Activated naive CD8-positive, alpha-beta T cell treated with anti-CD3 and anti-CD28 coated beads, Interleukin-2, amount 50 U/mL, for 24 hours (primary cell): ENCODE measurements at regions not wholly inside any gene's neighbourhood (a gene's known extent, or its start where the extent isn't known, plus 50 kb on each side); places are given as distances from the start of the nearest gene placed in this dataset.
"Not testable (repeated sequence)": the region's sequence is repeated elsewhere in the genome, so short reads cannot be mapped to it uniquely, and the experiment has no call there.

Source experiments
- ATAC-seq: fragments of 150-1000 bp; cut with Tn5 transposase; one replicate; pipeline ENCODE4 v1.10.0; 2021
- DNase-seq: peaks from one replicate; pipeline ENCODE4 v3.0.0; 2021
- H3K27ac Mint-ChIP-seq: one replicate; pipeline ENCODE4 v1.8.0; 2021; ENCODE audit warnings: mild to moderate bottlenecking, mixed read lengths
- H3K27me3 Mint-ChIP-seq: one replicate; pipeline ENCODE4 v1.8.0; 2021; ENCODE audit warnings: mixed read lengths
- H3K36me3 Mint-ChIP-seq: one replicate; pipeline ENCODE4 v1.8.0; 2021; ENCODE audit warnings: low read depth, mixed read lengths
- H3K4me1 Mint-ChIP-seq: one replicate; pipeline ENCODE4 v1.8.0; 2021; ENCODE audit warnings: mixed read lengths
- H3K4me3 Mint-ChIP-seq: one replicate; pipeline ENCODE4 v1.8.0; 2021; ENCODE audit warnings: mild to moderate bottlenecking, moderate library complexity, mixed read lengths
- H3K9me3 Mint-ChIP-seq: one replicate; pipeline ENCODE4 v1.8.0; 2021; ENCODE audit warnings: mixed read lengths

GRCh38 chr4:10388146-10388545 is 69.1 kb downstream of the ZNF518B start:
- not testable (repeated sequence) for H3K4me3 Mint-ChIP-seq, H3K27me3 Mint-ChIP-seq, H3K27ac Mint-ChIP-seq, H3K4me1 Mint-ChIP-seq, DNase-seq, H3K9me3 Mint-ChIP-seq, H3K36me3 Mint-ChIP-seq, ATAC-seq

DNA sequence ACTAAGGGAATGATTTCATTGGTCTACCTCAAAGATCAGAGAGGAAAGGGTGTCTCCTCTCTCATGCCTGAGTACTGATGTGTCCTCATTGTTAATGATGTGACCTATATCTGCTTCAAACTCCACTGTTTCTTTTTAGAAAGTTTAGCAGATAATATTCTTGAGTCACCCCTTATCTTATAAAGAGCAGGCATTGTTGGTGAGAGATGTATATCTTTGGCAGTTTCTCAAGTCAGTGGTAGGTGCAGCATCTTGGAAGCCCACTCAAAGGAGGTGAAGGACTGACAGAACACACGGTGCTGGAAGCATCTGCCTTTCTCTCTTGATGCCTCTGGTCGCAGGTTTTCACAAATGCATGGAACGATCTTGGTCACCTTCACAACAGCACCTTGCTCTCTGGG is 71.2 kb downstream of the ZNF518B start:
- peaks cover 2% of the 10 kb centered on the region for H3K27me3 Mint-ChIP-seq
- no peaks in the 10 kb centered on the region for H3K36me3 Mint-ChIP-seq

GRCh38 chr4:10384974-10385373 is 72.3 kb downstream of the ZNF518B start:
- Mint-ChIP-seq H3K36me3 (no peaks in the 10 kb centered on the region), H3K9me3 (peaks cover 4% of the 10 kb centered on the region), H3K27me3 (no peaks in the 10 kb centered on the region), H3K27ac (no peak overlapping the region), H3K4me1 (no peaks in the 10 kb centered on the region), H3K4me3 (no peak overlapping the region)
- DNase-seq (no peak), ATAC-seq (no peak)

More for the DNA sequence above, 71.2 kb downstream of the ZNF518B start:
- H3K27ac Mint-ChIP-seq = no peak overlapping the region
- H3K9me3 Mint-ChIP-seq = peaks cover 4% of the 10 kb centered on the region
- no peak overlapping the region for H3K4me3 Mint-ChIP-seq
- ATAC-seq (no peak), DNase-seq (no peak)
- no peaks in the 10 kb centered on the region for H3K4me1 Mint-ChIP-seq

GRCh38 chr4:10383417-10383816 is 73.8 kb downstream of the ZNF518B start:
- no peaks in the 10 kb centered on the region for H3K36me3 Mint-ChIP-seq
- DNase-seq (no peak), ATAC-seq (no peak)
- H3K9me3 Mint-ChIP-seq = peaks cover 4% of the 10 kb centered on the region
- no peaks in the 10 kb centered on the region for H3K4me1 Mint-ChIP-seq
- H3K4me3 Mint-ChIP-seq = no peak overlapping the region
- no peaks in the 10 kb centered on the region for H3K27me3 Mint-ChIP-seq
- no peak overlapping the region for H3K27ac Mint-ChIP-seq

DNA sequence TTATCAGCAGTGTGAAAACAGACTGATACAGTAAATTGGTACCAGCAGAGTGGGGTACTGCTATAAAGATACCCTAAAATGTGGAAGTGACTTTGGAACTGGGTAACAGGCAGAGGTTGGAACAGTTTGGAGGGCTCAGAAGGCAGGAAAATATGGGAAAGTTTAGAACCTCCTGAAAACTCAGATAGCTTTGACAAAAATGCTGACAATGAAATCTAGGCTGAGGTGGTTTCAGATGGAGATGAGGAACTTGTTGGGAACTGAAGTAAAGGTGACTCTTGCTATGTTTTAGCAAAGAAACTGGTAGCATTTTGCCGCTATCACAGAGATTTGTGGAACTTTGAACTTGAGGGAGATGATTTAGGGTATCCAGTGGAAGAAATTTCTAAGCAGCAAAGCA is 75.1 kb downstream of the ZNF518B start:
- H3K27ac Mint-ChIP-seq, H3K36me3 Mint-ChIP-seq, H3K4me1 Mint-ChIP-seq, H3K4me3 Mint-ChIP-seq, H3K9me3 Mint-ChIP-seq, ATAC-seq, DNase-seq, H3K27me3 Mint-ChIP-seq: not testable (repeated sequence)

DNA sequence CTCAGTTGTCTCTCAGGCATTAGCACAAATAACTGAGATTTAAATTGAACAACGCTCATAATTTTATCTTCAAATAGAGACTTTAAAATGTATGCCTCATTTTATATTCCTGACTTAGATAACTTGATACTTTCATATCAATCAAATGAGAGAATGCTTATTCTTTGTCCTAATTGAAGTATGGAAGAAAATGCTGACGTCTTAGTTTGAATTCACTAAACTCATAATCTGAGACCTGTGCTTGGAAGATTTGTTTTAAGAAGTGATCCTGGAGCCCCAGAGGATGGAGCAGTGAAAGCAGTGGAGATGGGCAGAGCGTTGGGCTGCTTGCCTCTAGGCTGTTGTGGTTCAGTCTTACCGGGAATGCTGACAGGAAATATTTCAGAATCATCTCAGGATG is 76.1 kb downstream of the ZNF518B start:
- no peaks in the 10 kb centered on the region for H3K27me3 Mint-ChIP-seq
- H3K36me3 Mint-ChIP-seq = no peaks in the 10 kb centered on the region
- H3K27ac Mint-ChIP-seq = no peak overlapping the region
- H3K4me3 Mint-ChIP-seq = no peak overlapping the region
- DNase-seq (no peak), ATAC-seq (no peak)
- no peaks in the 10 kb centered on the region for H3K9me3 Mint-ChIP-seq
- no peaks in the 10 kb centered on the region for H3K4me1 Mint-ChIP-seq

DNA sequence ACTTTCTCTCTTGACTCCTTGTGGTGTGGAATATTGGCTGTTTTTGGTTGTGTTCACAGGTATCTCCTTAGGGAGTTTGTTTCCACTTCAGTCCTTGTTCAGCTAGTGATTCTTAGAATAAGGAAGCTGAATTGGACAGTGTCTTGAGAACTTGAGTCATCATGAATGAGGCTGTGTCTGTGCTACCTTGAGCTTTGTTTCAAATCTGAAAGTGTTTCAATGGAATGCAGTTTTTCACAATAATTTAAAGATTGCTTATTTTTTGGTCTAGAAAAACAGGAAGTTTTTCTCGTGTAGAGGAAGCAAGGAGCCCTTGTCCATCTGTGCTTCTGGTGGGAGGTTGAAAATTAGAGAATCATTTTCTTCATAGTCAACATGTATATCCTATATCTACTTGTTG is 76.5 kb downstream of the ZNF518B start:
- no peaks in the 10 kb centered on the region for H3K27me3 Mint-ChIP-seq

DNA sequence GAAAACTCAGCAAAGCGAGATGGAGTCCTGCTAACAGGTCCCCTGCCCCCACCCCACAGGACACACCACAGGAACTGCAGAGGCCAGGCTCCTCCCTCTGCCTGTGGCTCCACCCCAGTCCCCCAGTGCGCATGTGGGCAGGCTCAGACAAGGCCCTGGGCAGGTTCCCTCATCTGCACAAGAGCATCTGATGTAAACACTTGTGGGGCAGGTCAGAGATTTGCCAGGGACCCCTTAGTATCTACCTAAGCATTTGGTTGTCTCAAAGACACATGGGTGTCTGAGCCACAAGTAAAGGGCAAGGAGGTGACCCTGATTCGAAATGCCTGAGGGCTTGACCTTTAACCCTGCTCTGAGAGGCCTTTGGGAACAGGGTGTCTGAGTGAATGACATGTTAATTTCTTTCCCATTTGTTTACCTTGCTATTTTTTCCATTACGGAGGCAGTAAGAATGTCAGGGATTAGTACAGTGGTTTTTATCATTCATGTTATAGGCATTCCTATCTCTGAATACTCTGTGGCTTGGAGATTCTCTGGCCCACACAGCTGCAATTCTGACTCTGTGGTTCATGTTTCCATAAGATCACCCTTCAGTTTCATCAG is 85.3 kb downstream of the ZNF518B start:
- Mint-ChIP-seq H3K27me3 (no peaks in the 10 kb centered on the region), H3K27ac (no peak overlapping the region), H3K4me3 (no peak overlapping the region), H3K9me3 (no peaks in the 10 kb centered on the region), H3K4me1 (no peaks in the 10 kb centered on the region), H3K36me3 (no peaks in the 10 kb centered on the region)
- ATAC-seq (peak; percentile 46), DNase-seq (no peak)

More for the DNA sequence above, 76.5 kb downstream of the ZNF518B start:
- H3K9me3 Mint-ChIP-seq = no peaks in the 10 kb centered on the region
- H3K36me3 Mint-ChIP-seq = no peaks in the 10 kb centered on the region
- DNase-seq (no peak), ATAC-seq (no peak)
- H3K4me3 Mint-ChIP-seq = no peak overlapping the region
- no peaks in the 10 kb centered on the region for H3K4me1 Mint-ChIP-seq
- no peak overlapping the region for H3K27ac Mint-ChIP-seq

DNA sequence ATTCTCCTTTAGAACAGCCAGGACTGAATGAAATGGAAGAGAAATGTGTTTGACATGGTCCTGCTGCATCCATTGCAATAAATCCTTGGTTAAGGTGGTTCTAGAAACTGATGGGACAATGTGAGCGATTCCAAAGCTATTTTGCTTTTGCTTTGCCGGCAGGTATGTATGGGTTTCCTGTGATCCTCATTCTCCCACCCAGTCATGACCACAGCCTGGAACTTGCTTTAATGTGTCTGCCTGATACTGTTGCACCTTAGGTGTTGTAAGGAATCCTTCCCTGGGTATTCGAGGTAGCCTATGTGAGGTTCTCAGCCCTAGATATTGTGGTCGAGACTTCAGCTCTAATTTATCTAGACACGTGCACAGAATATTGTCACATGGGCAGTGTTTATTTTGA is 86.1 kb downstream of the ZNF518B start:
- ATAC-seq (no peak), DNase-seq (no peak)
- no peak overlapping the region for H3K4me3 Mint-ChIP-seq
- no peaks in the 10 kb centered on the region for H3K4me1 Mint-ChIP-seq
- no peaks in the 10 kb centered on the region for H3K36me3 Mint-ChIP-seq
- H3K27me3 Mint-ChIP-seq = no peaks in the 10 kb centered on the region
- no peaks in the 10 kb centered on the region for H3K9me3 Mint-ChIP-seq
- no peak overlapping the region for H3K27ac Mint-ChIP-seq

- DNase-seq (no peak), ATAC-seq (no peak)
- no peak overlapping the region for H3K27ac Mint-ChIP-seq
- no peaks in the 10 kb centered on the region for H3K36me3 Mint-ChIP-seq
- H3K9me3 Mint-ChIP-seq = no peaks in the 10 kb centered on the region
- H3K4me3 Mint-ChIP-seq = no peak overlapping the region
- H3K4me1 Mint-ChIP-seq = no peaks in the 10 kb centered on the region
- H3K27me3 Mint-ChIP-seq = no peaks in the 10 kb centered on the region
Measured at GRCh38 chr4:10369517-10369916, 87.7 kb downstream of the ZNF518B start.

DNA sequence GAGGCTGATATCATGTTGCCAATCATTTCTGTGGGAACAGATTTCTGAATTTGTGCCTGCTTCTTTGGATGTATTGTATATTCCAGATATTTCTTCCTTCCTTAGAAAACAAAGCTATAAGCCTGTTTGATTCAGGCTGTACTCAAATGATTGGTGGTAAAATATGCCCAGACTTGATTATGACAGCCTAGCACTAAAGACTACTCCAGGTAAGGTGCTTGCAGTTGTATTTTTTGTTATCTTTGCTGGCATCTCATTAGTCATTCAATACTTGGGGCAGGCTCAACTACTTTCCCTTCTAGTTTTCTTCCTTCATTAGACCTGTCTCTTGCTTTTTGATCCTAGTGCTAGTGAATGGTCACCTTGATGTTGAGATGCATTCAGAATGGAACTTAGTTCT is 90.6 kb downstream of the ZNF518B start:
- H3K9me3 Mint-ChIP-seq = no peaks in the 10 kb centered on the region
- H3K4me3 Mint-ChIP-seq = no peak overlapping the region
- ATAC-seq (no peak), DNase-seq (no peak)
- no peaks in the 10 kb centered on the region for H3K36me3 Mint-ChIP-seq
- H3K4me1 Mint-ChIP-seq = no peaks in the 10 kb centered on the region
- H3K27me3 Mint-ChIP-seq = peaks cover 4% of the 10 kb centered on the region
- no peak overlapping the region for H3K27ac Mint-ChIP-seq

DNA sequence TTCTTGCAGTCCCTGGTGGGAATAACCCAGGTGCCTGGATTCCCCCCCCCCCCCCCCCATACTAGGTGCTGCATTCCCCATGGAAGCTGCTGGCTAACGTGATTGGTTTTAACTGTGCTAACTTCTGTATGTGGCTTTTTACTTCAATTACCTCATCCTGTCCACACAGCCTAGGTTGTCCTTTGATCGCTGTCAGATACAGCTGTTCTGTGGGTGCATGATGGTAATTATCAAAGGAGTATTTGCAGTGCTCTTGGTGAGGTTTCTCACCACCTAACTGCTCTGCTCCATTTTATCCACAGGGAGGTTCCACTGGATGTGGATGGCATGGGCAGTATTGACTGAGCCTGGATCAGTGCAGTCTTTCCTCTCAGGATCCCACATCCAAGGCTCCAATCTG is 93.0 kb downstream of the ZNF518B start:
- Mint-ChIP-seq H3K27ac (no peak overlapping the region), H3K36me3 (no peaks in the 10 kb centered on the region), H3K4me1 (no peaks in the 10 kb centered on the region), H3K9me3 (no peaks in the 10 kb centered on the region), H3K4me3 (no peak overlapping the region), H3K27me3 (peaks cover 4% of the 10 kb centered on the region)
- ATAC-seq (no peak), DNase-seq (no peak)

DNA sequence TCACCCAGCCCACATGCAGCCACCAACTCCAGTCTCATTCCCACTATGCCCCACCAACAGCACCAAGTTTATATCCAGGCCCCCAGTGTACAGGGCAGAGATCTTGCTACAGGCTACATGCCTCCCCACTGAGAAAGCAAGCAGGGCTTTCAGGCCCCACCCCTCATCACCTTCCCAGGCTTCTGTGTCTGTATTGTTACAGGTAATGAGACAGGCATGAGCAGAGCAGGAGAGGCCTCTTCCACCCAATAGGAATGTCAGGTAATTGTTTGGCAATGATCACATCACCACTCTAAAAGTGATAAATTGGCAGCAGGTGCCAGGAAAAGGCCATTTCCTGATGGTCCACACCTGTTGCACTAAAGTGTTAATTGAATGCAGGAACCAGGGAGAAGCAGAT is 102.5 kb downstream of the ZNF518B start:
- Mint-ChIP-seq H3K9me3 (peaks cover 12% of the 10 kb centered on the region), H3K36me3 (no peaks in the 10 kb centered on the region), H3K27me3 (peaks cover 8% of the 10 kb centered on the region), H3K4me1 (no peaks in the 10 kb centered on the region), H3K4me3 (no peak overlapping the region), H3K27ac (no peak overlapping the region)
- ATAC-seq (no peak), DNase-seq (no peak)

DNA sequence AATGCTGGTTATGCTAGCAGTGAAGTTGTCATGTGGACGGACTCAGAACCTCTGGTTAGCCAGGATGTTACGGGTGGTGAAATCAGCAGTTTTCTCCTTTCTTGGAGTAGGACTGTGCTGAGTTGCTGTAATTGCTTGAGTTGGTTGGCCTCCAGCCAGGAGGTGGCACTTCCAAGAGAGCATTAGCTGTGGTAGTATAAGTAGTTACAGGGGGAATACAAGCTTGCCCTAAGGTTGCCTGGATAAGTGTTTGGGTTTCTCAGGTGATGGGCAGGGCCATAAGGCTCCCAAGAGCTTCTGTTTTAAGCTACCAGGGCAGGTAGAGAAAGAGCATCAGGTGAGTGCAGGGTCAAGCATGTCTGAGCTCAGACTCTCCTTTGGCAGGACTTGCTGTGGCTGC is 103.0 kb downstream of the ZNF518B start:
- ATAC-seq (no peak), DNase-seq (no peak)
- peaks cover 12% of the 10 kb centered on the region for H3K9me3 Mint-ChIP-seq
- H3K4me1 Mint-ChIP-seq = no peaks in the 10 kb centered on the region
- no peak overlapping the region for H3K4me3 Mint-ChIP-seq
- no peak overlapping the region for H3K27ac Mint-ChIP-seq
- H3K27me3 Mint-ChIP-seq = peaks cover 8% of the 10 kb centered on the region
- H3K36me3 Mint-ChIP-seq = no peaks in the 10 kb centered on the region

DNA sequence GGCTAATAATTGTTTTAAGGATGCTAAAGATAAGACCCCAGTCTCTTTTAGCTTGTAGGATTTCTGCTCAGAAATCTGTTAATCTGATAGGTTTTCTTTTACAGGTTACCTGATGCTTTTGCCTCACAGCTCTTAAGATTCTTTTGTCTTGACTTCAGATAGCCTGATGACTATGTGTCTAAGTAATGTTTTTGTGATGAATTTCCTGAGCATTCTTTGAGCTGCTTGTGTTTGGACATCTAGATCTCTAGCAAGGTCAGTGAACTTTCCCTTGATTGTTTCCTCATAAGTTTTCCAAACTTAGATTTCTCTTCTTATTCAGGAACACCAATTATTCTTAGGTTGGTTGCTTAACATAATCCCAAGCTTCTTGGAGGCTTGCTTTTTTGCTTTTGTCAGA is 104.1 kb downstream of the ZNF518B start:
- H3K9me3 Mint-ChIP-seq = peaks cover 12% of the 10 kb centered on the region
- H3K27ac Mint-ChIP-seq = no peak overlapping the region
- H3K4me3 Mint-ChIP-seq = no peak overlapping the region
- H3K36me3 Mint-ChIP-seq = no peaks in the 10 kb centered on the region
- ATAC-seq = no peak
- DNase-seq = no peak
- peaks cover 6% of the 10 kb centered on the region for H3K27me3 Mint-ChIP-seq
- H3K4me1 Mint-ChIP-seq = no peaks in the 10 kb centered on the region

- Mint-ChIP-seq H3K27me3 (no peaks in the 10 kb centered on the region), H3K4me3 (no peak overlapping the region), H3K9me3 (peaks cover 6% of the 10 kb centered on the region), H3K36me3 (no peaks in the 10 kb centered on the region), H3K4me1 (no peaks in the 10 kb centered on the region), H3K27ac (no peak overlapping the region)
- no peak for ATAC-seq
- DNase-seq = no peak
Measured at GRCh38 chr4:10348241-10348640, 109.0 kb downstream of the ZNF518B start.
